ENCODE measurements at regions not wholly inside any gene's neighbourhood (a gene's known extent, or its start where the extent isn't known, plus 50 kb on each side); places are given as distances from the start of the nearest gene placed in this dataset.

- no peak for DNase-seq
Observed at GRCh38 chr17:33651686-33652085, 358.6 kb upstream of the ASIC2 start.

GRCh38 chr17:33652731-33653398 is 359.8 kb upstream of the ASIC2 start:
- no peak for DNase-seq

GRCh38 chr17:33653399-33653788 is 360.3 kb upstream of the ASIC2 start:
- DNase-seq: no peak

GRCh38 chr17:33657181-33657580 is 364.1 kb upstream of the ASIC2 start:
- no peak for DNase-seq

- DNase-seq: no peak
Observed at GRCh38 chr17:33661975-33662374, 368.9 kb upstream of the ASIC2 start.

DNA sequence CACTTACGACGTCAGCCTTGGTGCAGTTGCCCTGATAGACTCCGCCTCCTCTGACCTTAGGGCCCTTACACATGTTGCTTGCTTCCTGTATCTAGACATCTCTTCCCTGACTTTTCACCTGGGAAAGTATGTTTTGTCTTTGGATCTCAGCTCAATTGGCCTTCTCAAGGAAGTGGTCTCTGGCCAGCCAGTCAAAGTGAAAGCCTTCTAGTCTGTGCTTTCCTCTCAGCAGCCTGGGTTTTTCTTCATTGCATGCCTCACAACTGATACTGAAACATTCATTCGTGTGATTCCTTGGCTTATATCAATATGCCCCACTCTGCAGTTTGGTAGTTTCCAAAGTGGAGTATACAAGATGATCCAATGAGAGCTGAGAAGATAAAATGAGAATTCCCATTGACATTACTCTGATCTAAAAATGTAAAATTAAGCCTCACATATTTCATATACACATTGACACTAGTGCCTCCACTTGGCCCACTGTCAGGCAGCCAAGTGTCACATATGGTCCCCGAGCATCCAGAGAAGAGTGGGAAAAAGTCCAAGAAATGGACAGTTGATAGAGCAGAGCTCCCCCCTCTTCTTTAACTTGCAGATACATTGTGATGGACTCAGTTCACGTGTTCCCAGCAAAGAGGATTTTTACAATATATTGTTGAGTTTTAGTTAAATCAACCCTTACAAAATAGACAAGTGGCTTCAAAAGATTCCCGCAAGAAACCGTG is 371.2 kb upstream of the ASIC2 start:
- no peak for DNase-seq

GRCh38 chr17:33667052-33667509 is 374.0 kb upstream of the ASIC2 start:
- DNase-seq: no peak

- no peak for DNase-seq
Observed at GRCh38 chr17:33667671-33668070, 374.6 kb upstream of the ASIC2 start.

- DNase-seq: no peak
Observed at GRCh38 chr17:33668516-33668915, 375.4 kb upstream of the ASIC2 start.

GRCh38 chr17:33671491-33671890 is 378.4 kb upstream of the ASIC2 start:
- no peak for DNase-seq

- DNase-seq: peak; percentile 58 to 66
Observed at GRCh38 chr17:33674685-33675084, 381.6 kb upstream of the ASIC2 start.

- no peak for DNase-seq
Observed at GRCh38 chr17:33676444-33676843, 383.3 kb upstream of the ASIC2 start.

DNA sequence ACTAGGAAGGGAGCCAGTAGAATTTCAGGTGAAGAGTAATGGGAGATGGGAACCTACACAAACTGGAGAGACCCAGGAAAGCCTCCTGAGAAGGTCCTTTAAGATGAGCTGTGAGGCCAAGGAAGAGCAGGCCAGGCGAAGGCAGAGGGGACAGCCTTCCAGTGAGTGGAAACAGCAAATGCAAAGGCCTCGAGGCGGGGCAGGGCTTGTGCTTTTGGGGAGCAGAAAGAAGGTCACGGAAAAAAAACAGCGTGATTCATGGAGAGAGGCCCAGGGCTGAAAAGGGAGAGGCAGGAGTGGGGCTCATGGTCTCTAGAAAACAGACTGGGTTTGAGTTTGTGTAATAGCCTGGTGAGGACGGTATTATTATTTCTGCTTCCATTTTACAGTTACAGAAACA is 386.5 kb upstream of the ASIC2 start:
- no peak for DNase-seq

DNA sequence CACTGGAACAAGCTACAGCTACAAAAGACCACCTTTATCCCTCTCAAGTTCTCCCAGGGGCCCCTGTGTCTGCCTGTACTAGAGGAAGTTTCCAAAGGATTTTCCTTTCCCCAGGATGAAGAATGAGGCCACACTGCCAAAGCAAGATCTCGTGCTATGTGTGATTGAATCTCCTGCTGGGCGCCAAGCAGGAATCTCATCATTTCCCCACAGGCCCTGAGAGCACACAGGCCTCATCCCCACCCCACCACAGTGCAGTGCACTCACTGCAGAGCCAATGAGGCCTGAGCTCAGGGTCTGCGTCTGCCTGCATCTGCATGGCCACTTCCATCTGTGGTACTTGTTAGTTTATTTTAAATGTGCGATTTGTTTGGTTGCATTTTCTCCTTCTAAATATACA is 387.4 kb upstream of the ASIC2 start:
- DNase-seq: no peak

- DNase-seq: no peak
Observed at GRCh38 chr17:33682599-33682998, 389.5 kb upstream of the ASIC2 start.

DNA sequence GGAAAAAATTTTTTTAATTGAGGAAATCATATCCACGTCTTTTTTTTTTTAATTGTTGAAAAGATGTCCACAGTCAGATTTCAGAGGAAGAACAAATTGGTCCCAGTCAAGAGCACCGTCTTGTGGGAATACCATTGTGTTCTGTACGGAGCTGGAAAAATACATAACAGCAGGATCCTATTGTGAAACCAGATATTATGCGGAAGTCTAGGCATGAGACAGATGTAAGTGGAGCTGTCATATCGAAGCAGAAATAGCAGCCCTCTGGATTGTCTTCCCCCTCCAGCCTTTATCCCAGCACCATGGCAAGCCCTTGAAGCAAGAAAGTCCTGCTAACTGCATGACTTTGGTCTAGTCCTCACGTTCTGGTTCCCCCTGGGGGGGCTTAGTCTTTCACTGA is 391.6 kb upstream of the ASIC2 start:
- DNase-seq: no peak

DNA sequence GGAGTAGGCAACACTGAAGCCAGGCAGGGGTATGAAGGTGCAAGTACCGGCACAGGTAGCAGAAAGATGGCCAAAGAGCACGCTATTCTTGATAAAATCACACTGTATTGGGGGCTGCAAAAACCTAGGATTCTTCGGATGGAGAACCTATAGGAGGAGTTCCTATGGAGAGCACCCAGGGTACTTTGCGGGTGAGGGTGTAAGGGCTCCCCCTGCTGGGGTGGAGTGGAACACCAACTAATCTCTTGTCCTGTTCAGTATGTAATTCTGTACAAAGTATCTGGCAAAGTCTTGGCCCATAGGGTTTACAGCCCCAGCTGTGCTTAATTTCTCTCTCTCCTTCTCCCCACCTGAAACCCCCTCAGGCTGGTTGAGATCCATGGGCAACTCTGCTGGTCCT is 393.1 kb upstream of the ASIC2 start:
- DNase-seq: no peak

DNA sequence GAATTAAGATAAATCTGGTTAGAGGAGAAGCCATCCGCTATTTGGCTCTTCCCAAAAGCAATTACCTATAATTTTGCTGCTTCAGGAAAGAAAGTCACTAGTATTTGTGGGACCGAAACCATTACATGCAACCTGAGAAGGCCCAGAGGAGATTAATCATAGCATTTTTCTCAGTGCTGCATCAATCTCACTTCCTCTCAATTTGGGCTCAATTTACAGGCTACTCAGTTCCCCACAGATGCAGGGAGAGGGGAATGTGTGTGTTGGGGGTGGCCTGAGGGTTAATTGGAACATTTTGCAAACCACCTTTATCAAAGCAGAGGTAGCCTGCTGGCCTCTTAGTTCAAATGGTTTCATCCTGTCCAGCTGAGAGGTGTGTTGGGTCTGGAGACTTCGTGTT is 394.7 kb upstream of the ASIC2 start:
- DNase-seq: no peak

- DNase-seq: no peak
Observed at GRCh38 chr17:33688771-33689170, 395.7 kb upstream of the ASIC2 start.

GRCh38 chr17:33689725-33690124 is 396.6 kb upstream of the ASIC2 start:
- no peak for DNase-seq

DNA sequence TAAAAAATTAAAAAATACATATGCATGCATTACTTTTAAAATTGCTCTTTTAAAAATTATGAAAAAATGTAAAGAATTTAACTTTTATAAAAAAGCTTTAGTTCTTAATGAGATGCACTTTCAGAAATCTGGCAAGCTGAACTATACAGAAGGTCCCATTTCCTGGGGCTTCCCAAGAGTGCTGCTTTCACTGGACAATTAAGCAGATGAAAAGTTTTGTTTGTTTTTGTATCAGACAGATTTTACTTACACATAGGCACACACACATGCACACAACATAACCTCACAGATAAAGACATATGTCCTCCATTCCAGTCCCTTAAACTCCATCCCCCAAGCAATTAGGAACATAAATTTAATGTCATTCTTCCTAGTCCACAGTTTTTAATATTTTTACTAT is 402.3 kb upstream of the ASIC2 start:
- no peak for DNase-seq

DNA sequence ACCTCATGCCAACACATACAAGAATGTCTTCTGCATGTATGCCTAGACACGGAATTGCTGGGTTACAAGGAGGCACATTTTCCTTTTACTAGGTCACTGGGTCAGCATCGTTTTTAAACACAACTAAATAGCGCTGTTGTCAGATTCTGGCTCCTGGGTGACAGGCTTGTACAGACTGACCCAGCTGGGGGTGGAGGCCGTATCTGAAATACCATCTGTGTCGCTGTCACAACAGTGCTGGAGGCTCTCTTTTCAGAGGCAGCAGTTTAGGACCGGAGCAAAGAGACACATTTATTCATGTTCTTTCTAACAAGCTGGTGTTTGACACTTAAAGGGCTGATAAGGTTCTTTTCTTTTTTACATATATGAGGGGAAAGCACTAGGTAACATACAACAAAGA is 403.0 kb upstream of the ASIC2 start:
- no peak for DNase-seq

GRCh38 chr17:33697557-33697956 is 404.5 kb upstream of the ASIC2 start:
- no peak for DNase-seq

DNA sequence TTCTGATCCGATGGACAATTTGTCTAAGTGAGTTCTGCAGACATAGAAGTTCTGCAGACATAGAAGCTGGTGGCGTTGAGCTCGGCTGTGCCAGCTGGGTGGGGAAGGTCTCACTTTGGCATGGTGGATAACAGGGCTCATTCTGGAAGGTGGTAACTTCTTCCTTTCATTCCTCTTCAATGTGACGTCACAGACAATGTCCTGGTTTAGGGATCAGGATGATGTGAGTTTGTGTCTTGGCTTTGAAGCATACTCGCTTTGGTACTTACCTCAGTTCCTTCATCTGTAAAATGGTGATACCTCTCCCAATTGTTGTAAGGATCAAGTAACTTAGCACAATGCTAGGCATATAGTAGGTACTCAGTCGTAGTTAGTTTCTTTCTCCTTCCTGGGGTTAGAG is 408.8 kb upstream of the ASIC2 start:
- DNase-seq: no peak

DNA sequence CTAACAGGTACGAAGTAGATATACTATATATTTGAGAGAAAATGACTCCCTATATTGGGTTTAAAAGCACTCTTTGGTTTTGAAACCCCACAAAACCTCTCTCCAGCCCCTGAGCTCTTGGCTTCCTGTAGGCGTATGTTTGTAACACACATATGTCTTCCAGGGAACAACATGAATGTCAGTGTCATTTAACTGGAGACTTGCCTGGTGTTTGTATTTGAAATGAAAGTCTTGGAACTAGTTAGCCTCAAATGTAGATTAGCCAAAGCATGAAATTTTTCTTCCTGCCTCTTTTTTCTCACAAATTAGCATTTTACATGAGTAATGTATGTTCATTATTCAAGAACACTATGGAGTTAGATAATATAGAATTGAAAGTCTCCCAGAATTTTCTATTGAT is 411.8 kb upstream of the ASIC2 start:
- DNase-seq: no peak

Measured in Kasumi-1 (cell line).